Activated B cell treated with CpG ODN at 0.5 μM for 24 hours (primary cell): ENCODE measurements at regions not wholly inside any gene's neighbourhood (a gene's known extent, or its start where the extent isn't known, plus 50 kb on each side); places are given as distances from the start of the nearest gene placed in this dataset.

Experiments used
- ATAC-seq: fragments of 200-7000 bp; cut with Tn5 transposase; one replicate; pipeline ENCODE4 v1.10.0; 2021; ENCODE audit warnings: low read depth, mild to moderate bottlenecking, moderate library complexity
- CTCF ChIA-PET: fragments of 350-600 bp; sonication (Branson Sonifier 250); formaldehyde crosslinking; loops from one replicate; lab custom pipeline; 2021; ENCODE audit warnings: antibody characterized with exemption; lab: Charles Lee
- POLR2A ChIA-PET: fragments of 350-600 bp; sonication (Branson Sonifier 250); formaldehyde crosslinking; loops from one replicate; lab custom pipeline; 2021; ENCODE audit warnings: antibody characterized with exemption; lab: Charles Lee
- DNase-seq: peaks from one replicate; pipeline ENCODE4 v3.0.0; 2022
- H3K27ac Mint-ChIP-seq: one replicate; pipeline ENCODE4 v1.8.0; 2020; ENCODE audit warnings: mixed read lengths
- H3K27me3 Mint-ChIP-seq: one replicate; pipeline ENCODE4 v1.8.0; 2021; ENCODE audit warnings: mixed read lengths
- H3K36me3 Mint-ChIP-seq: one replicate; pipeline ENCODE4 v1.8.0; 2021; ENCODE audit warnings: low read depth, mixed read lengths
- H3K4me1 Mint-ChIP-seq: one replicate; pipeline ENCODE4 v1.8.0; 2021; ENCODE audit warnings: mixed read lengths
- H3K4me3 Mint-ChIP-seq: one replicate; pipeline ENCODE4 v1.8.0; 2020; ENCODE audit warnings: mild to moderate bottlenecking, mixed read lengths
- H3K9me3 Mint-ChIP-seq: one replicate; pipeline ENCODE4 v1.8.0; 2020; ENCODE audit warnings: mixed read lengths
- intact Hi-C: fragments of 100-400 bp; cut with micrococcal nuclease; formaldehyde crosslinking; loops from one replicate; pipeline ENCODE4 v1.15.1; 2024
- TF ChIP-seq, protein P1 (sequence below): fragments of 200-600 bp; IDR thresholded peaks from one replicate; pipeline ENCODE4 v1.8.0; 2022; ENCODE audit warnings: antibody characterized with exemption, mild to moderate bottlenecking

- intact Hi-C loops, result no loop called here
- Mint-ChIP-seq H3K27ac (no peak overlapping the region), H3K4me1 (no peaks in the 10 kb centered on the region), H3K9me3 (no peaks in the 10 kb centered on the region), H3K27me3 (no peaks in the 10 kb centered on the region), H3K4me3 (no peak overlapping the region), H3K36me3 (no peaks in the 10 kb centered on the region)
- TF ChIP-seq, protein P1, sequence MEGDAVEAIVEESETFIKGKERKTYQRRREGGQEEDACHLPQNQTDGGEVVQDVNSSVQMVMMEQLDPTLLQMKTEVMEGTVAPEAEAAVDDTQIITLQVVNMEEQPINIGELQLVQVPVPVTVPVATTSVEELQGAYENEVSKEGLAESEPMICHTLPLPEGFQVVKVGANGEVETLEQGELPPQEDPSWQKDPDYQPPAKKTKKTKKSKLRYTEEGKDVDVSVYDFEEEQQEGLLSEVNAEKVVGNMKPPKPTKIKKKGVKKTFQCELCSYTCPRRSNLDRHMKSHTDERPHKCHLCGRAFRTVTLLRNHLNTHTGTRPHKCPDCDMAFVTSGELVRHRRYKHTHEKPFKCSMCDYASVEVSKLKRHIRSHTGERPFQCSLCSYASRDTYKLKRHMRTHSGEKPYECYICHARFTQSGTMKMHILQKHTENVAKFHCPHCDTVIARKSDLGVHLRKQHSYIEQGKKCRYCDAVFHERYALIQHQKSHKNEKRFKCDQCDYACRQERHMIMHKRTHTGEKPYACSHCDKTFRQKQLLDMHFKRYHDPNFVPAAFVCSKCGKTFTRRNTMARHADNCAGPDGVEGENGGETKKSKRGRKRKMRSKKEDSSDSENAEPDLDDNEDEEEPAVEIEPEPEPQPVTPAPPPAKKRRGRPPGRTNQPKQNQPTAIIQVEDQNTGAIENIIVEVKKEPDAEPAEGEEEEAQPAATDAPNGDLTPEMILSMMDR, result no peak
- ChIA-PET POLR2A (no interaction called here), CTCF (no interaction called here)
- ATAC-seq (no peak), DNase-seq (no peak)
Measured at GRCh38 chr6:18675881-18676280, 288.7 kb downstream of the RNF144B start.

- no peak overlapping the region for H3K27ac Mint-ChIP-seq
- ChIA-PET POLR2A (no interaction called here), CTCF (no interaction called here)
- intact Hi-C loops, result no loop called here
- TF ChIP-seq, protein P1, result no peak
- no peaks in the 10 kb centered on the region for H3K36me3 Mint-ChIP-seq
- H3K4me1 Mint-ChIP-seq, result no peaks in the 10 kb centered on the region
- no peaks in the 10 kb centered on the region for H3K27me3 Mint-ChIP-seq
- ATAC-seq (no peak), DNase-seq (no peak)
- H3K4me3 Mint-ChIP-seq, result no peak overlapping the region
- H3K9me3 Mint-ChIP-seq, result no peaks in the 10 kb centered on the region
Measured at GRCh38 chr6:18676548-18676947, 289.4 kb downstream of the RNF144B start.

DNA sequence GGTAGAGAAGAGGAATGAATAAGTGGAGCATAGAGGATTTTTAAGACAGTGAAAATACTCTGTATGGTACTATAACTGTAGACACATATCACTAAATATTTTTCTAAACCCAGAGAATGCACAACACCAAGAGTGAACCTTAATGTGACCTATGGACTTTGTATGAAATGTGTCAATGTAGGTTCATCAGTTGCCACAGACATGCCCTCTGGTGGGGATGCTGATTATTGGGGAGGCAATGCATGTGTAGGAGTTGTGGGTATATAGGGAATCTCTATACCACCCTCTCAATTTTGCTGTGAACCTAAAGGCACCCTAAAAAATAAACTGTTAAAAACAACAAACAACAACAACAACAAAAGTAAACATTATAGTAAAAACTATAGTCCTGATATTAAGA, 293.7 kb downstream of the RNF144B start:
- Mint-ChIP-seq H3K4me3 (no peak overlapping the region), H3K27ac (no peak overlapping the region), H3K27me3 (no peaks in the 10 kb centered on the region), H3K36me3 (no peaks in the 10 kb centered on the region), H3K4me1 (no peaks in the 10 kb centered on the region), H3K9me3 (no peaks in the 10 kb centered on the region)
- ATAC-seq (no peak), DNase-seq (no peak)
- ChIA-PET POLR2A (no interaction called here), CTCF (no interaction called here)
- TF ChIP-seq, protein P1, result no peak
- intact Hi-C loops, result no loop called here

DNA sequence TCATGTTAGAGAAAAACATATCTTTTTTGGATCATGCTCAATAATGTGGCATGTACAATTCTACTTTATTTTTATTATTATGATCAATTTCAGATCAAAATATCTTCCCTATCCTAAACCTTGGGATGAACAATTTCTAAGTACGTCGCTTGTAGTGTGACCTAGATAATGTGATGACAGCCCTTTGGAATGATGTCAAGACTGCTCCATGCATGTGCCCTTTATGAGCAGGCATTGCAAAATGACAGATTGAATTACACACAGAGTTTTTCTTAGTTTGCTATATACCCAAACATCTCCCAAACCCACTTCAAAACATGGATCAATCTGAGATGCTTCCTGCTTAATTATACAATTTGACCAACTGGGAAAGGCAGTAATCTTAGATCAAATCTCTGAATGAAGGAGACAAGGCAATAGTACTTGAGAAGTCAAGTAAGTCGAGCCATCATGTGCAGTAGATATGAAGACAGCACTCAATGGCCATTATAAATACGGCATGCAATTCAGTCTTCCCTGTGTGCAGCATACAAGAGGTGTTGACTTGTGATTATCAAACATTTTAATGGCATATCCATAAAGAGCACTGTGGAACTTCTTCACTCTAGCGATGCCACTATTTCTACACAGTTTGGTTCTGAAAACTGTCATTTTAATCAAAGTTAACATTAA, 294.8 kb downstream of the RNF144B start:
- H3K9me3 Mint-ChIP-seq, result no peaks in the 10 kb centered on the region
- H3K27ac Mint-ChIP-seq, result no peak overlapping the region
- ATAC-seq, result no peak
- no peak overlapping the region for H3K4me3 Mint-ChIP-seq
- ChIA-PET CTCF (no interaction called here), POLR2A (no interaction called here)
- no peaks in the 10 kb centered on the region for H3K27me3 Mint-ChIP-seq
- TF ChIP-seq, protein P1, result no peak
- intact Hi-C loops, result no loop called here
- DNase-seq, result no peak
- no peaks in the 10 kb centered on the region for H3K36me3 Mint-ChIP-seq
- no peaks in the 10 kb centered on the region for H3K4me1 Mint-ChIP-seq

DNA sequence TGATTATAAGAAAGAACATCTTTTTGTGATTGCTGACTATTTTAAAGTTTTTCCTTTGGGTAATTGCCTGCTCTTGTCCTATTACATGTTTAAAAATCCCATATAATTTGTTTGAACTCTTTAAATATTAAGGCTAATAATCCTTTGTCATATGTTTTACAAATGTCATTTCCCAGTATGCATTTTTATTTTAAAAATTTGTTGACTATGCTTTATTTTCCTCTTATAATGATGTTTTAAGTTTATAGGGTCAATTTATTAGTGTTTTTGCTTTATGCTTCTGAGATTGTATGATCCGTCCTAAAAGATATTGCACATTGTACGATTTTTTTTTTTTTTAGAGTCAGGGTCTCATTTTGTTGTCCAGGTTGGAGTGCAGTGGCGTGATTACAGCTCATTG, 297.2 kb downstream of the RNF144B start:
- ChIA-PET CTCF (no interaction called here), POLR2A (no interaction called here)
- intact Hi-C loops, result no loop called here
- no peaks in the 10 kb centered on the region for H3K4me1 Mint-ChIP-seq
- no peak for DNase-seq
- no peaks in the 10 kb centered on the region for H3K9me3 Mint-ChIP-seq
- H3K36me3 Mint-ChIP-seq, result no peaks in the 10 kb centered on the region
- TF ChIP-seq, protein P1, result no peak
- ATAC-seq, result no peak
- no peak overlapping the region for H3K27ac Mint-ChIP-seq
- H3K4me3 Mint-ChIP-seq, result no peak overlapping the region
- no peaks in the 10 kb centered on the region for H3K27me3 Mint-ChIP-seq
